CD4-positive, alpha-beta T cell (primary cell): ENCODE measurements at regions not wholly inside any gene's neighbourhood (a gene's known extent, or its start where the extent isn't known, plus 50 kb on each side); places are given as distances from the start of the nearest gene placed in this dataset.

Source experiments
- ATAC-seq: fragments of 200-7000 bp; cut with Tn5 transposase; one replicate; pipeline ENCODE4 v1.10.0; 2022; ENCODE audit warnings: mild to moderate bottlenecking; ENCODE audit not compliant: poor library complexity
- CTCF ChIA-PET: fragments of 350-600 bp; sonication (Branson Sonifier 250); formaldehyde crosslinking; loops from one replicate; lab custom pipeline; 2021; ENCODE audit warnings: antibody characterized with exemption, inconsistent platforms; lab: Charles Lee
- POLR2A ChIA-PET: fragments of 350-600 bp; sonication (Branson Sonifier 250); formaldehyde crosslinking; loops from one replicate; lab custom pipeline; 2021; ENCODE audit warnings: antibody characterized with exemption, inconsistent platforms; lab: Charles Lee
- DNase-seq, 14 experiments: peaks; one replicate each; pipeline ENCODE4 v3.0.0-alpha.2; 2013 to 2020; ENCODE audit warnings: mixed read lengths in 2 of 14
- H3K27ac ChIP-seq, 2 donors: one replicate each; pipeline versions ENCODE4 v1.5.1 to v1.7.0; 2013; ENCODE audit warnings: low read length in 2 of 2, low read depth in 1 of 2, mild to moderate bottlenecking in 1 of 2
- H3K27me3 ChIP-seq, 2 experiments: 1 replicate in 1 of 2; 2 replicates in 1 of 2; pipeline versions ENCODE4 v1.6.1 to v1.7.0; 2013; ENCODE audit warnings: low read length in 2 of 2, control low read depth in 1 of 2, mild to moderate bottlenecking in 1 of 2, moderate library complexity in 1 of 2; ENCODE audit not compliant: insufficient read depth in 2 of 2, control insufficient read depth in 1 of 2
- H3K36me3 ChIP-seq: one replicate; pipeline ENCODE4 v1.6.1; 2013; ENCODE audit warnings: low read length, control low read depth; ENCODE audit not compliant: insufficient read depth
- H3K4me1 ChIP-seq: one replicate; pipeline ENCODE4 v1.6.1; 2013; ENCODE audit warnings: low read length, control low read depth; ENCODE audit not compliant: insufficient read depth
- H3K4me3 ChIP-seq: one replicate; pipeline ENCODE4 v1.5.1; 2013; ENCODE audit warnings: mild to moderate bottlenecking, low read length, moderate library complexity
- H3K9me3 ChIP-seq, 2 experiments: 1 replicate in 1 of 2; 2 replicates in 1 of 2; pipeline versions ENCODE4 v1.6.1 to v1.7.0; 2013; ENCODE audit warnings: low read length in 2 of 2, mild to moderate bottlenecking in 2 of 2, control low read depth in 1 of 2, moderate library complexity in 1 of 2; ENCODE audit not compliant: control insufficient read depth in 1 of 2, insufficient read depth in 1 of 2
- H3K27ac Mint-ChIP-seq: one replicate; pipeline ENCODE4 v1.8.0; 2020; ENCODE audit warnings: mixed read lengths
- H3K27me3 Mint-ChIP-seq: one replicate; pipeline ENCODE4 v1.8.0; 2021; ENCODE audit warnings: mixed read lengths
- H3K36me3 Mint-ChIP-seq: one replicate; pipeline ENCODE4 v1.8.0; 2021; ENCODE audit warnings: low read depth, mixed read lengths
- H3K4me1 Mint-ChIP-seq: one replicate; pipeline ENCODE4 v1.8.0; 2021; ENCODE audit warnings: low read depth, mixed read lengths
- H3K4me3 Mint-ChIP-seq: one replicate; pipeline ENCODE4 v1.8.0; 2020; ENCODE audit warnings: mild to moderate bottlenecking, mixed read lengths
- H3K9me3 Mint-ChIP-seq: one replicate; pipeline ENCODE4 v1.8.0; 2020; ENCODE audit warnings: mixed read lengths
- CTCF ChIP-seq: fragments of 200-600 bp; IDR thresholded peaks from one replicate; pipeline ENCODE4 v1.8.0; 2022; ENCODE audit warnings: antibody characterized with exemption, mild to moderate bottlenecking
- intact Hi-C, 2 experiments: fragments of 100-400 bp; cut with DNase I in 1 of 2; cut with micrococcal nuclease in 1 of 2; formaldehyde crosslinking; loops; one replicate each; pipeline versions ENCODE4 v1.15.1 to v1.9.0; 2023 to 2025; cut with DNase I, micrococcal nuclease

GRCh38 chr17:71334048-71334751 lies 786.6 kb upstream of the SOX9 start:
- intact Hi-C loops = no loop called here
- H3K36me3 Mint-ChIP-seq = no peaks in the 10 kb centered on the region
- ChIA-PET POLR2A (no interaction called here), CTCF (no interaction called here)
- H3K27me3 ChIP-seq = no peaks in the 10 kb centered on the region
- no peak overlapping the region for H3K27ac ChIP-seq
- H3K9me3 Mint-ChIP-seq = peaks cover 11% of the 10 kb centered on the region
- no peaks in the 10 kb centered on the region for H3K4me1 ChIP-seq
- H3K36me3 ChIP-seq = no peaks in the 10 kb centered on the region
- no peak overlapping the region for H3K27ac Mint-ChIP-seq
- no peak overlapping the region for H3K4me3 Mint-ChIP-seq
- H3K4me3 ChIP-seq = no peak overlapping the region
- H3K4me1 Mint-ChIP-seq = no peaks in the 10 kb centered on the region
- no peaks in the 10 kb centered on the region for H3K9me3 ChIP-seq
- no peak for DNase-seq
- no peaks in the 10 kb centered on the region for H3K27me3 Mint-ChIP-seq
- ATAC-seq = no peak
- no peak for TF ChIP-seq CTCF

DNA sequence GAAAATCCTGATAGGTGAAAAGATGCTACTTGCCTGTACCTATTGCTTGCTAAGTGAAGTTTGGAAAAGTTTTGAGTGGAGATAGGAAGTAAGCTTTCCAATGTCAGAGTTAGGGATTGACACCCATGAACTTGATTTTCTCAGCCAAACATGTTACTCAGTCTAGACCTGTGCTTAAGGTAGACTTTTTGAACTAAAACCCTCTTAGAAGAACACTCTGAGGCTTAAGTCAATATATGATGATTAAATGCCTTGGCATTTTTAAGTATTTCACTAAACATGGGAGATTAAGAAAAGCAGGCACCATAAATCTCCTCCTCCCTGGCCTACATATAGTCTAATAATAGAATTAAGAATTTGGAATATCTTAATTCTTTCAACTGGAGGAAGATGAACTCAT lies 785.6 kb upstream of the SOX9 start:
- Mint-ChIP-seq H3K27ac (no peak overlapping the region), H3K9me3 (peaks cover 9% of the 10 kb centered on the region), H3K36me3 (no peaks in the 10 kb centered on the region), H3K4me3 (no peak overlapping the region), H3K27me3 (no peaks in the 10 kb centered on the region), H3K4me1 (no peaks in the 10 kb centered on the region)
- ATAC-seq (no peak), DNase-seq (no peak)
- no peak overlapping the region for H3K27ac ChIP-seq
- H3K9me3 ChIP-seq = no peaks in the 10 kb centered on the region
- no peak for TF ChIP-seq CTCF
- intact Hi-C loops = no loop called here
- CTCF ChIA-PET = no interaction called here
- POLR2A ChIA-PET = no interaction called here
- no peaks in the 10 kb centered on the region for H3K4me1 ChIP-seq
- H3K27me3 ChIP-seq = no peaks in the 10 kb centered on the region
- H3K36me3 ChIP-seq = no peaks in the 10 kb centered on the region
- H3K4me3 ChIP-seq = no peak overlapping the region

- Histone ChIP-seq H3K36me3 (no peaks in the 10 kb centered on the region), H3K4me3 (no peak overlapping the region), H3K27me3 (no peaks in the 10 kb centered on the region), H3K27ac (no peak overlapping the region), H3K4me1 (no peaks in the 10 kb centered on the region), H3K9me3 (peaks cover 0 to 4% of the 10 kb centered on the region in 2 experiments)
- Mint-ChIP-seq H3K4me3 (no peak overlapping the region), H3K27ac (no peak overlapping the region), H3K36me3 (no peaks in the 10 kb centered on the region), H3K4me1 (no peaks in the 10 kb centered on the region), H3K9me3 (peaks cover 7% of the 10 kb centered on the region), H3K27me3 (no peaks in the 10 kb centered on the region)
- no peak for TF ChIP-seq CTCF
- intact Hi-C loops = no loop called here
- ChIA-PET CTCF (no interaction called here), POLR2A (no interaction called here)
- DNase-seq (no peak), ATAC-seq (no peak)
Measured at GRCh38 chr17:71337938-71338337, 782.9 kb upstream of the SOX9 start.
